Left colon (tissue), 2 donors: ENCODE measurements at regions not wholly inside any gene's neighbourhood (a gene's known extent, or its start where the extent isn't known, plus 50 kb on each side); places are given as distances from the start of the nearest gene placed in this dataset.

Experiments
- ATAC-seq: fragments of 200-7000 bp; cut with Tn5 transposase; one replicate; pipeline ENCODE4 v1.9.1; 2020; ENCODE audit warnings: mild to moderate bottlenecking, moderate library complexity
- DNase-seq, 2 donors: peaks; one replicate each; pipeline ENCODE4 v3.0.0-alpha.2; 2020
- intact Hi-C, 2 donors: fragments of 100-400 bp; cut with DNase I in 1 of 2; cut with micrococcal nuclease in 1 of 2; formaldehyde crosslinking; loops; one replicate each; pipeline versions ENCODE4 v1.11.2 to v1.14.0; 2022; cut with DNase I, micrococcal nuclease
- donor health status: DM: no; HTN: no; CAD: no.
- donor health status: DM: yes; HTN: yes; CAD: no.

DNA sequence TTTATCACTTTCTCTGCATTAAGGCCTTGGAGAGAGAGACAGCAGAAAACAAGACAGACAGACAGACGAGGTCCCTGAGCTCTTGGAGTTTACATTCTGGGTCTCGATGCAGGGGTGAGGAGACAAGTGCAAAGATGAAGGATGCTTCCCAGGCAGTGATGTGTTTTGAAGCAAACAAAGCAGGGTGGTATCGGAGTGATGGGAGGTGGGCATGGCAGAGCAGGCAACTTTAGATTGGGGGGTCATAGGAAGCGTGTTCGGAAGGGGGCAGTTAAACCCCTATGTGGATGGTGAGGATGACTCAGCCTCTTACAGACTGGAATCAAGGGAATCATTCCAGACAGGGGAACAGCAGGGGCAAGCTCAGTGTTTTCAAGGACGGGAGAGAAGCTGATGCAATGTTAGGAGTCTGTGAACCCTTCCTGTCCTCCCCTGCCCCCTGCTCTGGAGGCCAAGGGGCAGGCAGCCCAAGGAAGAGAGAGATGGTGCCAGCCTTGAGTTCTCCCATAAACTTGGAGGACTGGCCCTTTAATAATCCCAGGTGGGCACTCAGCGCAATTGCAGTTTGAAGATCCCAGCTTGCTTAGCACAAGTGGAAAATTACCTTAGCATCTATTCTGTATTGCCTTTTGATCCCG is 180.2 kb downstream of the CHST1 start:
- no peak for ATAC-seq
- DNase-seq, result no peak
- intact Hi-C loops, result no loop called here

DNA sequence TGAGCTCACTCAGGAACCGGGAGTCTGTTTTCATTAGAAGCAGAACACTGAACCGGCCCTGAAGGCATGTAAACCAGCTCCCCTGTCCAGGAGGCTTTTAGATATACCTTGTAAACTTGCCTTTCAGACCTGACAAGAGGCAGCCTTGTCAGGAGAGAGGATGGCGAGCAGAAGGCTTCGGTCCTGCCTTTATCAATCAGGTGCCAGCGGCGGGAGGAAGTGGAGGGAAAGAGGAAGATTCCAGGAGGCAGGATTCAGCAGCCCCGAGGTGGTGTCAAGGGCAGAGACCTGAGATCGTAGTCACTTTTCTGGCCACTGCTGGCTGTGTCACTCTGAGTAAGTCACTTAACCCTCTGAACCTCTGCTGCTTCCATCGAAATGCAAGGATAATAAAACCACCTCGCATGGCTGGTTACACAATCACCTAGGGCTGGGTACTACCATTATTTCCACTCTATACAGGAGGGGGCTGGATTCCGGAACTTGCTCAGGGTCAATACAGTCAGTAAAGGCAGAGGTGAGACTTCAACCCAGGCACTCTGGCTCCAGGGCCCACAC is 181.0 kb downstream of the CHST1 start:
- DNase-seq (no peak), ATAC-seq (no peak)
- intact Hi-C loops, result no loop called here

DNA sequence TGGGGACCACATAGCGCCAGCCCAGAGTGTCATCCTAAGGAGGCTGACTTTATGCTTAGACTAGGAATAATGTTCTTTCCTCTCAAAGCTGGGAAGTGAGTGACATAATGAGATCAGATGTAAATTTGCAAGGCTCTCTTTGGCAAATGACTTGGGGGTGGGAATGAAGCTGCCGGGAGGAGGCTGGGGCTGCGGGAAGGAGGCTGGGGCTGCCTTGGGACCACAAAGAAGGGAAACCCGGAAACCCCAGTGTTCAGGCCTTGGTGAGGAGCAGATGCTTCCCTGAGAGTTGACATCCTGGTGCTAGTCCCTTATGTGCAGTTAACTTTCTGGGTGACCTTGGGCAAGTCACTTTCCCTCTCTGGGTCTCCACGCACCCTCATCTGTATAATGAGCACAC is 182.0 kb downstream of the CHST1 start:
- no peak for DNase-seq
- intact Hi-C loops, result no loop called here
- no peak for ATAC-seq

DNA sequence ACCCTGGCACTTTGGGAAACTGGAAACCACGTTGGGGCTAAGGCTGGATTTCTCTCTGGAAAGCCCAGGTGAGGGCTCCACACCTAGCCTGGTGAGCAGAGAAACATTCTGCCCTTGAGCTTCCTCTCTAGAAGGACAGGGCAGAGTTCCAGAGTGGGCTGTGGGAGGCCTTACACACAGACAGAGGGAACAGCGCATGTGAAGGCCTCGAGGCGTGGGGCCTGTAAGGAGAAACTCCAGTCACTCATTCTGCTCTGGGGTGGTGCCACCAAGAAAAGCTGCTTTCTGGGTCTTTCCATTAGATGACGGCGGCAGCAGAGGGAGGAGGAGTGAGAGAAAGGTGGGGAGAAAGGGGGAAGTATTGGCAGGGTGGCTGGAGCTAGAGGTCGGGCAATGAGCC is 183.1 kb downstream of the CHST1 start:
- no peak for ATAC-seq
- intact Hi-C loops, result no loop called here

DNA sequence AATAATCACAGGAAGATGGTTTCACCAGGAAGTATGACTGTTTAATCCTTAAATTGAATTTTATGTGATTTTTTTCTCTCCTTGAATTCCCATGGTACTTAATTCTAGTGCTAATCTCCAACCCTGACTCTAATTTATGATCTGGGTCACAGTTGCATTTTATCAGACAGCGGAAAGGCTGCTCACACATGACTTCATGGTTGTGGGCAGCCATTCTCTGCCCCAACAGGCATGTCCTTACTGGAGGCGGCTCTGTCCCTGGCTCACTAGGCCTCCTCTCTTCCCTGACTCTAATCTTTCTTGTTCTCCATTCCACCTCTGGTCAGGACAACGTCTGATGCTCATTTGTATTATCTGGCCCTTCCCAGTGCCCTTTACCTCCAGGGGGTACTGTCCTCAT is 184.4 kb downstream of the CHST1 start:
- no peak for DNase-seq
- no peak for ATAC-seq
- intact Hi-C loops, result no loop called here

More for the DNA sequence above, 183.1 kb downstream of the CHST1 start:
- DNase-seq, result no peak

DNA sequence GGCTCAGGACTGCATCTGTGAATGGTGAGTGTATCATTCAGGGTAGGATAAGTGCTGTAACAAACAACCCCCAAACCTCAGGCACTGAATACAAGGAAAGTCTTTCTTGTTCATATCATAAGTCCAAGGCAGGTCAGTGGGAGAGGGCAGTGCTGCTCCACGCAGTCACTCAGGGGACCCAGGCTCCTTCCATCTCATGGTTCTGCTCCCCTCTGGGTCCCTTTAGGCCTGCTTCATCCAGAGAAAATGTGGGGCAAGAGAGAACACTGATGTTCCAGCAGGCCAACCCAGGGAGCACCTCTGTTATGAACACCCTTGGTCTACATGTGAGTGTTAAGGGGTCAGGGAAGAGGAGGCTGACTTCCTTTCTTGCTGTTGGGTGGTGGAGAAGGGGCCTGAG is 187.8 kb downstream of the CHST1 start:
- DNase-seq, result no peak
- intact Hi-C loops, result no loop called here
- no peak for ATAC-seq

DNA sequence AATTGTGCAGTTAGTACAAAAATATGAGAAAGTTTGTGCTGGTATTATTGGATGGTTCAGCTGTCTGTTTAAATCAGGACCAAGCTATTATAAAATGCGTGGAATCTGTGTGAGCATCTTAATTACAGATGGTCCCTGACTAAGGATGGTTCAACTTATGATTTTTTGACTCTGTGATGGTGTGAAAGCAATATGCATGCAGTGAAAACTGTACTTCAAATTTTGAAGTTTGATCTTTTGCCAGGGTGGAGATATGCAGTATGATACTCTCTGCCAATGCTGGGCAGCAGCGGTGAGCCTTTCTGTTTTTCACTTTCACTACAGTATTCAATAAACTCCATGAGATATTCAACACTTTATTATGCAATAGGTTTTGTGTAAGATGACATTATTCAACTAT is 189.3 kb downstream of the CHST1 start:
- intact Hi-C loops, result no loop called here
- ATAC-seq (no peak), DNase-seq (no peak)

DNA sequence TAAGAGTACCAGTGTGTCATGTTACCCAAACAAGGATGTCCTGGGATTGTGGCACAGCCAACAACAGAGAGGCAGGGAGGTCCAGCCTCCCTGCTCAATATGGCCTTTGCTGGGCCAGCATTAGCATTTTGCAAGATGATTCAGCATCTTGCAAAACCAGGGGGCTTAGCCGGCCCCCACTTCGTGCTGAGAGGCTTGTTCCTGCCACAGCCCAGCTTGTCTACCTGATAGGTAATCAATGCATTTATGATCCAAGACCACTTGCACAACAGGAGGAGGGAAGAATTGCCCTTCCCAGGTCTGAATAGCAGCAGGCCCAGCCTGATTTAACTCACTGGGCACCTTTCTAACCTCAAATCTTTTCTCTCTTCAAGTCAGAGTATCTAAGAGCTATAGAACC is 189.0 kb upstream of the SYT13 start:
- ATAC-seq, result no peak
- intact Hi-C loops, result no loop called here
- DNase-seq, result no peak

DNA sequence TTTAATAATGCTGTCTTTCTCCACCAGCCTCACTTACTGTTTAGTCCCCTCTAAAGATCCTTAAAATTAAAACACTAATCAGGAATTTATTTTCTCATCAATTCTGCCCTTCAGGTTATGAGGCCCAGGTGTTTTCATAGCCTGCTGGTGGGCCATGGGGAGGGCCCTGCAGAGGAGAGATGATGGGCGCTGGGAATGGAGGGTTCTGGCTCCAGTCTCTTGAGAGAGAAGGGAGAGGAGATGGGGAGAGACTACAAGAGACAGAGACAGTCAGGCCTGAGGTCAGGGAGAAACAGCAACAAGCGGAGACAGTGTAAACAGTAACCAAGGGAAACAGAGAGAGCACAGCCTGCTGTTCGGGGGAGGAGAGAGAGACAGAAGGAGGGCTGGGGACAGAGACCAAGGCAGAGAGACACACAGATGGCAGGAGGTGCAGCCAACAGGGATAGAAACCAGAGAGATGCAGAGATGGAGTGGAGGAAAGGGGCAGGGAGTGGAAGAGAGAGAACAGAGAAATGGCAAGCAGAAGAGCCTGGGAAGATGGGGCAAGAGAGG is 187.3 kb upstream of the SYT13 start:
- ATAC-seq, result no peak

DNA sequence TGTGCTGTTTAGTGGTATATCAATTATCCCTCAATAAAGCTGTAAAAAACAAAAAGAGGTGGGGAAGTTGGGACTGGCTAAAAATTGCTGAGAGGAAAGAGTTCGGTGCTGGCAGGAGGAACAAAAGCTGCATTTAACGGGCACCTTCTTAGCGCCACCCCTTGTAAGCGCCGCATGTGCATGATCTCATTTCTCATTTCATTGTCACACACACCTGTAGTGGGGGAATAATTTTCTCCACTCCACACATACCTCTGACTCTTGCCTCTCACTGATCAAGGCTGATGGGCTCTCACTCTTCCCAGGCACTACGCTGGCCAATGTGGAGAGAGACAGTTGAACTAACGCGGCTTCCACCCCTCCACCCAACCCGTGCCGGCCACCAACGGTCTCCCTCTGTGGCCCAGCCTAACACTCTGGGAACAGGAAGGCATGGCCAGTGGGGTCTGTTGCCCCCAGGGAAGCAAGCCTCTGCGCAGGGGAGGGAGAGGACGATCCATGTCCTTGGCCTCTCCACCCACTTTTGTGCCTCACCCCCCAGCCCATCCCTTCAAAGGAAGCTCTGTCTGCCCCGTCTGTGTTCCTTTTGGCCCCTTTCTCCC is 186.7 kb upstream of the SYT13 start:
- intact Hi-C loops, result no loop called here
- DNase-seq (no peak), ATAC-seq (no peak)

More for the DNA sequence above, 187.3 kb upstream of the SYT13 start:
- DNase-seq, result no peak
- intact Hi-C loops, result no loop called here

DNA sequence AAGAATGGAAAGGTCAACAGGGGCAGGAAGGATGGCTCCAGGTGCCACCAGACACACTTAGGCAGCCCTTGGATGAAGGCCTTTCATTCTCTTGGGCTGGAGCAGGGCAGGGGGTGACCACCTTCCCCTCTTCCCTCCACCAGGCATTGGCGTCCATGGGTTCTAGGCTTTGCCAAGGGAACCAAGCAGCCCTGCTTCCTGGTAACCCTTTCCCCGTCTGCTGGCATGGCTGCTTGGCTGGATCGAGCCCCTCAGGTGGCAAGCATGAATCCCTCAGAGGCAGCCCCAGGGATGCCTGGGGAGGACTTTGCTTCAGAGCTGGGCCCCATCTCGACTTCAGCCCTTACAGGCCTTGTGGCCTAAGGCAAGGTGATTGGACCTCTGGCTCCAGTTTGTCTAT is 185.1 kb upstream of the SYT13 start:
- no peak for DNase-seq
- no peak for ATAC-seq
- intact Hi-C loops, result no loop called here

DNA sequence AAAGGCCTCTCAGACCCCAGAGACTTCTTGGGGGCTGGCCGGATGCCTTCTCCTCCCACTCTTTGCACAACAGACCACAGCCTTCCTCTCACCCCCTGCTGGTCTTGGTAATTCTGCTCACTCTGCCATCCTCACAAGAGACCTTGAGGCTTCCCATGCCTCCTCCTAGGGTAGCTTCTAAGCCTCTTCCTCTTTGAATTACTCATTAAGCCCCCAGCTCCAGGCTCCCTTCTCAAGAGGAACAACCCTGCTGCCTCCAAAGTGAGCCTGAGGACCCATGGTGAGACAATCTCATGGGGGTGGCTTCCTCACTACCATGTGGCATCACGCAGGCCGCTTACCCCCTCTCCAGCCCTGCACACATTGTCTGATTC is 184.6 kb upstream of the SYT13 start:
- ATAC-seq (no peak), DNase-seq (no peak)
- intact Hi-C loops, result no loop called here

DNA sequence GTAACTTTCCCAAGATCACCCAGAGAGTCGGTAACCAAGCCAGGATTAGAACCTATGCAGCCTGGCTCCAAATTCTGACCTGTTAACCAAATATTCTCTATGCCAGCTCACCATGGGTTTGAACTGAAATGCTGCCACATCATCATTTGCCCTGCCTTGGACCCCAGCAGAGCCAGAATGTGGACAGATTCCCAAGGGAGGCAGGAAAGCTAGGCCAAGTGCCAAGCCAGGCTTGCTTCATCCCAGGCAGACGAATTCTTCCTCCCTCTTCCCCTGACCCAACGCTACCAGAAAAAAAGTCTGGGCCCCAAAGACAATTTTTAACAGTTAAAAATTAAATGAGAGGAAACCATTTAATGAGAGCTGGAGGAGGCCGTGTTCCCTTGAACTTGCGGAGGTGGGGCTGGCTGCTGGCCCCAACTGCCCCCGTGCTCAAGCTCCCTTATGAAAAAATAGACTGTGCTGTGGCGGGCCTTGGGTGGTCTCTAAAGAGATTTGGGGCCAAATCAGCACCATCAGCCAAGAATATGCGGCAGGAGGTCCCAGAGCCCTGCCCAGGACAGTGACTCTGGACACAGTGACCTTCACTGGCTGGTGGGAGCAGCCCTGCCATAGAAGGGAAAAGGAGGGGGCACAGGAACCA is 184.1 kb upstream of the SYT13 start:
- intact Hi-C loops, result no loop called here
- no peak for ATAC-seq

DNA sequence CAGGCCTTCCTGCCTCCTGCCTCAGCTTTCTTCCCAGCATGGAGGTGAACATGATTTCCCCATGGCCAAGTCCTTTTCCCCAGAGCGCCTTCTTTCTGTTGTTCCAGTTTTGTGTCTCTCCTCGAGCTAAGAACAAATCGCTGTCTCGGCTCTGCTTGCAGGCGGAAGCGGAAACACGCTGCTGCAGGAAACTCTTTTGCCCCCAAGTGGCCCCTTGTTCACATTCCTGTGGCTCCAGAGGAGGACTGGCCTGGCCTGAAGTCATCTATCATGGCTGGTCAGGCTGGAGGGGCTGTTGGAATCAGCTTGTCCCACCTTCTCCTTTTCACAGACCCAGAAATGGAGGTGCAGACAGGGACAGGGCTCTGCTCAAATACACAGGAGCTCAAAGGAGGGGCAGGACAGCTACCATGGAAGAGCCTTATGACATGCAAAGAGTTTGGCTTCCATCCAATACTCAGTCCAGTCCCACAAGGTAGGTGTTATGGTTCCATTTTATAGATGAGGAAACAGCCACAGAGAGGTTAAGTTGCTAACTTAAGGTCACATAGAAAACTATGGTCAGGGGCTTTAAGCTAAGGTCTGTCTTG is 182.2 kb upstream of the SYT13 start:
- DNase-seq (no peak), ATAC-seq (no peak)
- intact Hi-C loops, result no loop called here

More for the DNA sequence above, 184.1 kb upstream of the SYT13 start:
- DNase-seq, result no peak

DNA sequence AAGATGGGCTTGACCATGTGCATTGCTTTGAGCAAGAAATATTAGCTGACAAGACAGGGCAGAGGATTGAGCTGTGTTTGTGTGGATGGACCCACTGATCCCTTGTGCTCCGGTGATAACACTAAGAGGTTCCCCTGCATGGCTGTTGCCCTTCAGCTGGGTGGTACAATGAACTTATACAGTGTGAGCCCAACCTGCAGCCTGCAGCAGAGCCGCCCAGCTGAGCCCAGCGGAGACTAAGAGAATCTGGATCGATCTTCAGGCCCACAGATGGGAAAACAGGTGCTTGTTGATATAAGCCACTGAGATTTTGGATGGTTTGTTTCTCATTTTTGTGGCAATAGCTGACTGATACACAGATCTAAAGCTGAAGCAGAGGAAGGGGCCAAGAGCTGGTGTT is 177.4 kb upstream of the SYT13 start:
- ATAC-seq, result no peak
- no peak for DNase-seq
- intact Hi-C loops, result no loop called here

DNA sequence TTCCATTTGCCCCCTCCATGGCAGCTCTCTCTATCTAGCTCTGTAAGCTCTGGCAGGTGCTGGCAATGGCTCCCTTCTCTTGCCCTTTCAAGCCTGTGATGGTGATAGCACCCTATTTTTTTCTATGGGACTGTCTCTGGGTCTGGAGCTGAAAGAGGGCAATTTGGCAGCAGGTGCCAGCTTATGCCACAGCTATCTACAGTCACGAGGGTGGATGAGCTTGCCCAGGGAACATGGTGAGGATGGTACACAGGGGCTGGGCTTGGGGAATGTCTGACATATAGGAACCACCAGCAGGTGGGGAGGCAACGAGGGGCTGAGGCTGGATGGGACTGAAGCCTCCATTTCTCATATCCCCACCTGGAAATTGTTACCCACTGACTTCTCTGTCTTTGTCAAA is 175.4 kb upstream of the SYT13 start:
- intact Hi-C loops, result no loop called here
- DNase-seq (no peak), ATAC-seq (no peak)

DNA sequence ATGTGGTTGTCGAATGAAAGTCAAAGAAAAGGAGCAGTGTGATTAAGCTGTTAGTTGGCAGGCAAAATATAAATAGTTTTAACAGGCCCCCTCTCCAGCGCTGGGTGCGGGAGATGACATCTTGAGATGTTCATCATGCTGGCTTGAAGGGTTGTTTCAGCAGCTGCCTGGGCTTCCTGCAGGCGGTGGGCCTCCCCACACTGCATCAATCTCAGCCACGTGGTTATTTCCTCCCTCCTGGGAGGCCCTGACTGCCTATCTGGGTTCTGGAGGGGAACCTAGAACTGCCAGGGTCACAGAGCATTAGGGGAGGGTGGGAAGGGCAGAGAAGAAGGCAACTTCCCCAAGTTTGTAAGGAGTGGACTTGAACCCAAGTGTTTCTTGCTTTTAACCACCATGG is 173.3 kb upstream of the SYT13 start:
- intact Hi-C loops, result no loop called here
- no peak for DNase-seq
- ATAC-seq, result no peak

DNA sequence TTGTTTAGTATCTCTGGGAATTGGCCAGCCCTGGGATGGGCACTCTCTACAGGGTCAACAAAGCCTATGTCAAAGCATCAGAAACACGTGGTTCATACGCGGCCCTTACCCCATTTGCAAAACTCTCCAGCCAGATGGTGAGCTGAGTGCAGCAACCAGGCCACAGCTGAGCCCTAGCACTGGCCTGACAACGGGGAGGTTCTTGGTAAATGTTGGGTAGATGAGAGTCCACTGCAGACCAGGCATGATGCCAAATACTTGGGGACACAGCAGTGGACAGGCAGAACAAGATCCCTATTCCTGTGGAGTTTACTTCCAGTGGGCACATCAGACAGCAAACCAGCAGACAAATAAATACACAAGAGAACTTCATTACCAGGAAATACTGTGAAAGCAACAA is 172.1 kb upstream of the SYT13 start:
- intact Hi-C loops, result no loop called here

DNA sequence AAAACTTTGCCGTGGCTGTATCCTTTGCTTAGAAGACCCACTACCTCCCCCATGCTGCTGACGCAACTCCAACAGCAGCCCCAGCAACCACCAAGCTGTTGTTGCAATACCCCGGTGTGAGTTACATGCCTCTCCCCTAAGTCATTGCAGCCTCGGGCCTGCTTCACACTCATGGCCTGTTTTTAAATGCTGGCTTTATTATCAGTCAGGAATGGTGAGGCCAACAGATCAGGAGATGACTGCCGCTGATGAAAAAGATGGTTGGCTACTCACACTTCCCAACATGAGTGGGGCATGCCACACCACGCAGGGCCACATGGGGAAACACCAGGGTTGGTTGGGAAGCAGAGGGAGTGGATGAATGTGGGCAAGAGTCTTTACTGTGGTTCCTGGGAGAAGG is 171.5 kb upstream of the SYT13 start:
- ATAC-seq, result no peak
- intact Hi-C loops, result no loop called here
- no peak for DNase-seq

More for the DNA sequence above, 172.1 kb upstream of the SYT13 start:
- no peak for DNase-seq
- no peak for ATAC-seq

DNA sequence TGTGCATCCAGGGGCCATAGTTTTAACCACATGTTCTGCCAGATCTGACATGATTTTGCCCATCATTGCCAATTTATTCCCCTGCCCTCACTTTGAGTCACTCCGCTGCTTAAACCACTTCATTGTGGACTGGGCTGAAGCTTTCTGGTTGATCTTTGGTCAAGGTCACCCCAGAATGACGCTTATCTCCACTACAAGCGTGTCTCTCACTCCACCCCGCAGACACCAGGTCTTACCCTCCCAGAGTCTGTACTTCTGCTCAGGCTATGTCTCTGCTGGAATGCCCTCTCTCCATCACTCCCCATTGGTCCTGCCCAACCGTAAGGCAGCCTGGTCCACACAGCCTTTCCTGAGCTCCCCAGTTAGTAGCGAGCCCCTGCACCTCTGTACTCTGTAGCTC is 170.5 kb upstream of the SYT13 start:
- intact Hi-C loops, result no loop called here
- DNase-seq, result no peak
- ATAC-seq, result no peak
